LoVo (cell line): ENCODE measurements at regions not wholly inside any gene's neighbourhood (a gene's known extent, or its start where the extent isn't known, plus 50 kb on each side); places are given as distances from the start of the nearest gene placed in this dataset.
"Not testable (repeated sequence)": the region's sequence is repeated elsewhere in the genome, so short reads cannot be mapped to it uniquely, and the experiment has no call there.

Experiments
- DNase-seq: peaks from one replicate; pipeline ENCODE4 v3.0.0-alpha.2; 2016; ENCODE audit warnings: low spot score

DNA sequence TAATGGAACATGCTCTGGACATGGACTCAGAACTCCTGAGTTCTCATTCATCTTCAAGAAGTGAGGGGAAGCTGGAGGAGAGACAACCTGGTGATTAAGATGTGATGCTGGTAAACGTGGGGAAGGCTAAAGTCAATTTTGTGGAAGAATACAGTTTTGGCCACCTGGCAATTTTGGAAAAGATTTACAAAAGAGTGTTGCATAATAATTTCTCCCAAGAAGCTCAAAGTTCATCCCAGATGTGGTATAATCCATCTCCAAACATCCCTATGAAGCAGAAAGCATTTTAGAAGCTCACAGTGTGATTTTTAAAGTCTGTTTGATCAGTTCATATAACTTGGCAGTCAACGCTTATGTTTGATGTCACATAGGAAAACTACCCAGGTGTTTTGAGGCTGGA is 208.7 kb downstream of the LMX1A start:
- no peak for DNase-seq

DNA sequence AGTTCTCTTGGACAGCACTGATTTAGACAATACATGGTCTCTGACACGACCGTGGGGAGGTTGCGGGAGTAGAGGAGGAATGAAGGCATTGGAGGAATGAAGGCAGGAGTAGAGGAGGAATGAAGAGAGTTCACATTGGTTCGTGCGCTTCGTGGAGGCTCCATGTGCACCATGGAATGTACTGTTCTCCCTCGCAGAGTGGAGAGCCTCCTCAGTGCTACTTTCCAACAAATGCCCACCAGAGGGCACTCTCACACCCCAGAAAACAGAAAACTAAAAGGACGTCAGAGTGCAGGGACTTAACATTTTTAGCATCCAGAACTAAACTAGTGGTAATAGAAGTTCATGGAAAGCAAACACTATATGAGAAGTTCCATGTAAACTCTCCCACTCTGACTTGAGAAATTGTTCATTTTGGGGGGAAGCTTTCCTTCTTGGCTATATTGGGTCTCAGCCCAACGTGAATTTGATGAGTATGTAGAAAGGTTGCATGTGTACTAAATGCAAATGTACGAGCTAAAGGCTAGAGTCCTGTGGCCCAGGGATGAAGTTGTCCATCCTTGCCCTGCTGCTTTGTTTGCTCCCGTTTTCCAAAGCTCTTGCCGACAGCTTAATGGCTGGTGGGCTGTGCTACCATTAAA is 211.6 kb downstream of the LMX1A start:
- peak; percentile 20 for DNase-seq

DNA sequence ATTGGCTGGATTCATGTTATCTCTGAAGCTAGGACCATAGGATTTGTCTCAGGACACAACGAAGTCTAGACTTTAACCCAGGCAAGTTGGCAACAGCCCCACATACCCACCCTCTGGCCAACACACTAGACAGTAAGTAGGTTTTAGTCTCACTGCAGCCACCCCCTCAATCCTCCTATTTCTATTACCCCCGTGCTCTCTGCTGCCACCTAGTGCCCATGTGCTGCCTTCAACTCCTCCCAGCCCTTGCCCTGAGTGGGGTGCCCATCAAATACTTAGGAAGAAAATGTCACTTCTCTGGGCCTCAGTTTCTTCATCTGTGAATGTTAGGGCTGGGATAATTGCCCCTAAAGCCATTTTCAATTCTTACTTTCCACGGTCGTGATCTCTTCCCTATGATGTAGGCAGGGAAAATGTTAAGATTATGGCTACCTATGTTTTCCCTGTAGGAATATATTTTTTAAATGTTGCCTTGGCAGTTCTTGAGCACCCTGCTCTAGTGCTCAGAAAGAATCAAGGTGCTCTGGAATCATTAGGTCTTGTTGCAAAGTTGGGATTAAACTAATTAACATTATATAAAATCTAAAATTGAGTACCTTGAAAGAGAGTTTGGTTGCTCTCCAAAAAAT is 213.0 kb downstream of the LMX1A start:
- no peak for DNase-seq

DNA sequence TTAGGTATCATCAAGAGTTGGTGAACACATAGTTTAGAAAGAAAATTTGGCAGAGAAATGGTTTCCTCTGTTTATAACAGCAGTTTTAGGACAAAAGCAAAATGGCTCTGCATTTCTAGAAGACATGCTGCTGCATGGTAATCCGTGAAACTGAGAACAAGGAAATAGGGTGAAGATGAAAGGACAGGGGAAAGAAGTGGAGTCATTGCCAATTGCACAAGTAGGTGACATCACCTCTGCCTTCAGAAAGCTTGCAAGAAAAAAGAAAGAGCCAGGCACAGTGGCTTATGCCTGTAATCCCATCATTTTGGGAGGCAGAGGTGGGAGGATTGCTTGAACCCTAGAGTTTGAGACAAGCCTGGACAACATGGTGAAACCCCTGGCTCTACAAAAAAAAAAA is 217.6 kb downstream of the LMX1A start:
- DNase-seq: no peak

DNA sequence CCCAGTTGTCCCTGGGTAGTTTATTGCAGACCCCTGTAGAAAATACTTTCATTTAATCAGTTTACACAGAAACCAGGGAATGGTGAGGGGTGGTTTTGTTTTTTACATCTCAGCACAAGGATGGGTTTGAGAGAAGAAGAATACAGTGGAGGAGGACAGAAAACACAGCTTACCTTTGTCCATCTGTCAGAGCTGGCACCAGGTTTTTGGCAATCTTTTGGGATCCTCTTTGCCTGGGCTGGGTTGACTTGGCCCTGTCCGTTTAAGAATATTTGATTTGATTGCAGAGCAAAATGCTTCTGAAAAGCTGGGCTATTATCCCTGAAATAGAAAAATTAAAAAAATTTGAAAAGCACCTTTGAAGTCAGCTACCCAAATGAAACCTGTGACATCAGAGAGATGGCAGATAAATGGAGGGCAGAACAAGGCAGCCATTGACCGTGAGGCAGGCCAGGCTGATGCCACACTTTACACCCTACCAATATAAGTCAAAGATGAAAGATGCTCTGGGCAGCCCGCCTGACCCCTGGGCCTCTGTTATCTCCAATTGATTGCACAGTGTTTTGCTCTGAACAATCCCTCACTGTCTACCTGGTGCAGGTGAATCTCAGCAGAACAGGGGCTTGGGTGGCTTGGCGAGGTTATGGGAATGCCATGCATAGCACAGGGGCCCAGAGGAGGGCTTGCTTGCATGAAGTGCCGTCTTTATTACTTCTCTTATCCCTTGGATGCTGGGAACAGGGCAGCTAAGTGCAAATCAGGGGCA is 218.8 kb downstream of the LMX1A start:
- no peak for DNase-seq

DNA sequence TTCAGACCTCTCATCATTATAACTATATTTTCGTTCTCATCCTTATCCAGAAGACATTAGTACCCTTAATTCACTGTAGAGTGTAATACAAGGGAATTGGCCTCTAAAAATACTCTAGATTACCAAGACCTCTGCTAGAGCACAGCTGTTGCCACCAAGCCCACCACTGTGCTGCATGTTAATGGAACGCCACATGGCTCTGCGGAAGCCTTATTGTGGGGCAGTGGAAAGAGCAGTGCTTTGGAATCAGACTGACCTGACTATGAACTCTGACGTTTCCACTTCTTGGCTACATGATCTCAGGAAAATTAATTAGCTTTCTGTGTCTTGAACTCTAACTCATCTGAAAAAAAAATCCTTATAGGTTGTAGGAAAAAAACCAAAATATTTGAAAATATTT is 222.1 kb downstream of the LMX1A start:
- no peak for DNase-seq

DNA sequence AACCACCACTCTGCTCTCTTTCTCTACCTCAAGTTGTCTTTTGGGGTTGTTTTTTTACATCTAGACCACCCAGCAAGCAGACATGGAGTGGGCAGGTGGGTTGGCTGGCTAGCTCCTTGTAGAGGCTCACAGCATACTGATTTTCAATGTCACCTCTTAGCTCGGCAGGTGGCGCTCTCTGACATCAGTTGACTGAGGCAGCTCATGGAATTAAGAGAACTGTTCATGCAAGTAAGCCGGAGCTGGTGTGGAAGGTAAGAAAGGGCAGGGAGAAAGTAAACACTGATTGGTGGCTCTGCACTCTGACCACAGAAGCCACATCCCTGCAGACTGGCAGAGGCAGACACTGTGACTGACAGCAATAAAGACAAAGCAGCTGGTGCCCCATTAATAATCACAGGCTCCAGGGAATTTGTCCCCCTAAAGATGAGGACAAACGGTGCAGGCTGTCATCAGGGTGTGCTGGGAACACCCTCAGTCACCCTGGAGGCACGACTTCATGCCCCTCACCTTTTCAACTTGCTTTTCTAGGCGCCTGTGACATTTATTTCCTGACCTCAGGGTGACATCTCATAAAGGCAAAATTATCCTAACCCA is 226.8 kb downstream of the LMX1A start:
- peak; percentile 46 for DNase-seq

DNA sequence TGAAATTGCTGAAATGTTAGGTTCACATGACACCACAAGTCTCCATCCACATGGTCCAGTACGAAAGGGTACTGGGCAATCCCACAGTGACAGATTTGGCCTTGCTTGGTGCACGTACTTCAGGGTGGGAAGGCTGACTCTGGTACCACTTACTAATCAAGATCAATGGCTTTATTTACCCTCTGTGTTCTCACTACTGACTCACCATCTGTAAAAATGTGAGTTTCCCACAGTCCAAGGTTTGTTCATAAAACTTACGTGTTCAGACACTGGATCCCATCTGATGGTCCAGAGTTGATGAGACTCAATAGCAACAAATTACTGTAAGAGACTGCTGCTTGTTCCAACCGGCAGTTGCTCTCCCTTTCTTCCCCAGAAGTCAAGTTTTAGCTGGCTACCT is 231.7 kb downstream of the LMX1A start:
- no peak for DNase-seq

DNA sequence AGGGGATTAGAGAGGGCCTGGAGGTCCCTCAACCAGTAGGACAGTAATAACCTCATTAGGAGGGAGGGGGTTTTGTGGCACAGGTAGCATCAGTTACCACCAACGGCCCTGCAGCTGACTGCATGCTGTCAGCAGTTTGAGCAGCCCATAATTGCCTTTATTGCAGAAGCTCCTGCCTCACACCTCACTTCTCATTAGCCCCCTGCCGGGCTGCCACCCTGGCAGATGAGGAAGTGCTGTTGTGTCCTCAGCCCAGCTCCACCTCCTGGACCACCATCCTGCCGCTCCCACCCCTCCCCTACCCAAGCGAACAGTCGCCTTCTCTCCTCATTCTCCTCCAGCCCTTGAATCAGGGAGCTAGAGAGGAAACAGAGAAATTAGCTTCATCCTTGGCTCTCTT is 237.4 kb downstream of the LMX1A start:
- no peak for DNase-seq

DNA sequence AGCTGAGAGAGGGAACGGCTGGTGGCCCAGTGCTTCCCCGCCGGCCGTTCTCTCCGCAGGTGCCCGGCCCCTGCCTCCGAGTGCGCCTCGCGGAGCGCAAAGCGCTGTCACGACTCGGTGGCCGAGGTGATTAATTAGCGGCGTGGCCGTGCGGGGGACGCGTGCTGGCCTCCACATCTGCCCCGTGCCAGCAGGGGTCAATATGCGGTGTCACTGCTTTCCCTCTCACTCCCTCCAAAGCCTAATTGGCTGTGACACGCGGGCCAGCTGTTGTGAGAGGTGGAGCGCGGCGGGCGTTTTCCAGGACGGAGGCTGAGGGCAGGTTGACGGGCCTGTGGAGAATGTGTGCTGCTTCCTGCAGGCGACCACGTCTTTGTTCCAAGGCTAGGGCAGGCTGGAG is 239.0 kb downstream of the LMX1A start:
- DNase-seq: no peak

DNA sequence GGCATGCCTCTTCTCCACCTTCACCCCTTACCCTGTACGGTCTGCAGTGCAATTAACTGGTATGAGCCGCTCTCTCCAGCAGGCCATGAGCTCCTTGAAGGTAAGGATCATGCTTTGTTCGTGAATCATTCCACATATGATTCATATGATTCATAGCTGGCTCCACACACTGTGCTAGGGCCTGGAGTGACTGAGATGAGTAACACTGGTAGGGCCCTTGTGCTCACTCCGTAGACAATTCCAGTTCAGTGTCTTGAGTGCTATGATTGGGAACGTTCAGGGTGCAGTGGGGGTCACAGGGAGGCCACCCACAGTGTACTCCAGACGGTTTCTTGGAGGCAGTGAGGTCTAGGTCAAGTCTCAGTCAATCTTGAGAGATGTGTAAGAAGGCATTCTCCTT is 239.8 kb downstream of the LMX1A start:
- DNase-seq: peak; percentile 8

DNA sequence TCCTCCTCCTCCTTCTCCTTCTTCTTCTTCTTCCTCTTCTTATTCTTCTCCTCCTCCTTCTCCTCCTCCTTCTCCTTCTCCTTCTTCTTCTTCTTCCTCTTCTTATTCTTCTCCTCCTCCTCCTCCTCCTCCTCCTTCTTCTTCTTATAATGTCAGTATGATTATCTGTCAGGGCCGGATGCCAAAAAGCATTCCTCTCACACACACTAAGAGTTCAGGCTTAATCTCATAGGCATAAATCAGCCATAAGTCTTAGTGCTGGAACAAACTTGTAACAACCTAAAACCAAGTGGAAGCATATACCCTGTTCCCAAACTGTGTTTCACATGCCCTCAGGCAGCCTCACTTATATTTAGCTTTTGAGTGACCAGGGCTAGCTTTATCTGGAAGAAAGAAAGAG is 240.3 kb downstream of the LMX1A start:
- DNase-seq: no peak

DNA sequence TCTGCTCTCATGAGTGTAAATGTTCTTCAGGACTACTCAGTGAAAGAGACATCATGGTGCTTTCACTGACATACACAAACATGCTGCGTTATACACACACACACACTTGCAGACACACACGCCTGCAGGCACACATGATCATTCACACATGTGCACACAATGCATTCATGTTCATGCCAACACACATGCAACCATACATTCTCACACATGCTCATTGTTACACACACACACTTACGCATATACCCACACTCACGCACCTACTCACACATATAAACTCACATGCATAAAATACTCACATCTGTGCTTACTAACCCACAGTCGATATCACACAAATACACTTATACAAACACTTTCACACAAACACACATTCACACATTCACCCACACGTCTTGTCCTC is 241.6 kb downstream of the LMX1A start:
- DNase-seq: no peak

DNA sequence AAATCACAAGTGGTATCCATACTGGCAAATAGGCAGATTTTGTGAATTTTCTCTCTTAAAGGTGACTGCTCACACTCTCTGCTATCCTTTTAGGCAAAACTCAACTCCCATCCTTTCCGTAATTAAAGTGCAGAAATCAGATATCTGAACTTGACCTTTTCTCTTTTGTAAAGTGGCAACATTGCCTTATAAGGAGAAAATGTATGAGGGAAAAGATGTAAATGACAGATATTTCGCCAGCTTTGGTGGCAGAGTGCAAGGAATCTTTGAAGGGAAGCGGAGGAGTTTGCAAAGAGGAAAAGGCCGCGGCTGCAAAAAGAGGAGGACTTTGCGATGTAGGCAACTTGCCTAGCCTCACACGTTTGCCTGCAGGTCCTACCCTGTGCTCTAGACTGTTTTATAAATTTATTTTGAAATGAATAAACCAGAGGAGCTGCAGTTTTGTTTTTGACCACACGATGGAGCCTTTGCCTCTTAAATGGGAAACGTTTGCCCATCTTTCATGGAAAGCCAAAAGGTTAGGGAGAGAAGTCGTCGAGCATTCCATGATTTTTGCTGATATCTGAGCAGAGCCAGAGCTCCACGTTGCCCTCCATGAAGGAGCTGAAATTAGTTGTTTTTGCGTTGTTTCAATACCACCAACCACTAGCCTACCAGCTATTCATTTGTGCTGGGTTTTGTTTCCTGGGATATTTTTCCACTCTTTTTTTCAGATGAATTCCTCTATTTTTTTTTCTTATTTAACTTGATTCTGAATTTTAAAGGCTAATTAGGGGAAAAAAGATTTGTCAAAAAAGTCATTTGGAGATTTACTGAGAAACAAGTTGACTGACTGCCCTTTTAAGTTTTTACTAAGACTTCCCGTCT is 242.3 kb downstream of the LMX1A start:
- peak; percentile 21 for DNase-seq

DNA sequence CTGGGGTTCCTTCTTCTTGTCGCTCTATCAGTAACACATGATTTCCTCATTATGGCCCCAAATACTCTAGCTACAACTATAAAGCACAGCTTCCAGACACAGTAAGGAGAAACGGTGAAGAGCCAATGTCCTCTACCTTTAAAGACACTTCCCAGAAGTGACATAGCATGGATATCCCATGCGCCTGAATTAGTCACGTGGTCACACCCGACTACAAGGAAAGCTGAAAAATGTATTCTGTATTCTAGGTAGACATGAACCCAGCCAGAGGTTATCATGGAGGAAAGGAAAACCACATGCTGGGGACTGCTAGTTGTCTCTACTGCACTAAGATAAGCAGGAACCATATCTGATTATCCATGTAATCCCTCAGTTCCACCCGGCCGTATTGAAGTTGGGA is 244.3 kb downstream of the LMX1A start:
- DNase-seq: no peak

DNA sequence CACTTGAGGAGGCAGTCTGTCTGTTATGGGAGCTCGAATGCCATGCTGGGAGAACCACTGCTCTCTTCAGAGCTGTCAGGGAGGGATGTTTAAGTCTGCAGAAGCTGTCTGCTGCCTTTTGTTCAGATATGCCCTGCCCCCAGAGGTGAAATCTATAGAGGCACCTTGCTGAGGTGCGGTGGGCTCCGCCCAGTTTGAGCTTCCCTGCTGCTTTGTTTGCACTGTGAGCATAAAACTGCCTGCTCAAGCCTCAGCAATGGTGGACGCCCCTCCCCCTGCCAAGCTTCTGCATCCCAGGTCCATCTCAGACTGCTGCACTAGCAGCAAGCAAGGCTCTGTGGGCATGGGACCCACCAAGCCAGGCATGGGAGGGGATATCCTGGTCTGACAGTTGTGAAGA is 247.5 kb downstream of the LMX1A start:
- no peak for DNase-seq

DNA sequence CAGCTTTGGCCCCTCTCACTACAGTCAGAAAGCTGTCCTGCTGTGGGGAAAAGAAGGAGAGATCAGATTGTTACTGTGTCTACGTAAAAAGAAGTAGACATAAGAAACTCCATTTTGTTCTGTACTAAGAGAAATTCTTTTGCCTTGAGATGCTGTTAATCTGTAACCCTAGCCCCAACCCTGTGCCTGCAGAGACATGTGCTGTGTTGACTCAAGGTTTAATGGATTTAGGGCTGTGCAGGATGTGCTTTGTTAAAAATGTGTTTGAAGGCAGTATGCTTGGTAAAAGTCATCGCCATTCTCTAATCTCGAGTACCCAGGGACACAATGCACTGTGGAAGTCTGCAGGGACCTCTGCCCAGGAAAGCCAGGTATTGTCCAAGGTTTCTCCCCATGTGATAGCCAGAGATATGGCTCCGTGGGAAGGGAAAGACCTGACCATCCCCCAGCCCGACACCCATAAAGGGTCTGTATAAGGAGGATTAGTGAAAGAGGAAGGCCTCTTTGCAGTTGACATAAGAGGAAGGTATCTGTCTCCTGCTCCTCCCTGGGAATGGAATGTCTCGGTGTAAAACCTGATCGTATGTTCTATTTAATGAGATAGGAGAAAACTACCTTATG is 263.9 kb downstream of the LMX1A start:
- not testable (repeated sequence) for DNase-seq

DNA sequence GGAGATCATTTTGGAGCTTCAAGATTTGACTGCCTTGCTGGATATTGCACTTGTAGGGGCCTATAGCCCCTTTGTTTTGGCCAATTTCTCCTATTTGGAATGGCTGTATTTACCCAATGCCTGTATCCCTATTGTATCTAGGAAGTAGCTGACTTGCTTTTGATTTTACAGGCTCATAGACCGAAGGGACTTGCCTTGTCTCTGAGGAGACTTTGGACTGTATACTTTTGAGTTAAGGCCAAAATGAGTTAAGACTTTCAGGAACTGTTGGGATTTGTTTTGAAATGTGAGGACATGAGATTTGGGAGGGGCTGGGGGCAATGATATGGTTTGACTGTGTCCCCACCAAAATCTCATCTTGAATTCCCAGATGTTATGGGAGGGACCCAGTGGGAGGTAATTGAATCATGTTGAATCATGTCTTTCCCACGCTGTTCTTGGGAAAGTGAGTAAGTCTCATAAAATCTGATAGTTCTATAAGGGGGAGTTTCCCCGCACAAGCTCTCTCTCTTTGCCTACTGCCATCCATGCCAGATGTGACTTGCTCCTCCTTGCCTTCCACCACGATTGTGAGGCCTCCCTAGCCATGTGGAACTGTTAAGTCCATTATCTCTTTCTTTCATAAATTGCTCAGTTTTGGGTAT is 276.1 kb downstream of the LMX1A start:
- no peak for DNase-seq

DNA sequence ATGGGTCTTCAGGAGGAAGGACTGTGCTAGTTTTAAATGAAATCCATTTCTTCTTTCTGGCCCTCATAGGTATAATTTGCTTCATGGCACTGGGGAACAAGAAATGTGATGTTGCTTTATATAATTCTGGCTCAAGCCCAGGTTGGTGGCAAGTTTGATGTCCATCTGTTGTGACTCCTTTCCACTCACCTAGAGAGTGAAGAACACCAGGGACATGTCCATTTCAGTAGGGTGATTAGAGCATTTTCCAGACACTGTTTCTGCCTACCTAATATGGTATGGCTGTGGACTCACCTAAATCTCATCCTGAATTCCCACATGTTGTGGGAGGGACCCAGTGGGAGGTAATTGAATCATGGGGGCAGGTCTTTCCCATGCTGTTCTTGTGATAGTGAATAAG is 278.1 kb downstream of the LMX1A start:
- DNase-seq: no peak

DNA sequence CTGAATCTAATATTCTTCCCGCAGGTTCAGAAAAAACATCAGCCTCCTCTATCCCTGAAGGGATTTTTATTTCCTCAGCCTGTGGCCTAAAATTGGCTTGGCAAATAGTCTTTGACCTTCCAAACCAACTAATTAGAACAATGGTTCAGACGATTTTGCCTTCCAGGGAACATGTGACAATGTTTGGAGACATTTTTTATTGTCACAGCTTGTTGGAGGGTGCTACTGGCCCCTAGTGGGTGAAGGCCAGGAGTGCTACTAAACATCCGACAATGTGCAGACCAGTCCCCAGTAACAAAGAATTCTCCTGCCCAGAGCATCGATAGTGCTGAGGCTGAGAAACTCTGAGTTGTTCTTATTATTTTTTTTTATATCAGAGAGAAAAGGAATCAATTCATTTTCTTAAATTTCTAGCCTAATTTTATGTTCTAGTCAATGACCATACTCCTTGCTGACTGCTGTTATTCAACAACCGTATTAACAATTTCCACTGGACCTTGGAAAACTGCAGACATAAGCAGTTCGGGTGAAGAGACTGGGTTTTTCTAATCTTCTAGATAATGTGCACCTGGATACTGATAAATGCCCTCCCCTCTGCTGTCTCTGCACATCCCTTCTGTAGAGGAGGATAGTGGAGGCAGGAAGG is 280.7 kb downstream of the LMX1A start:
- peak; percentile 6 for DNase-seq
